Activated CD4-positive, alpha-beta T cell treated with anti-CD3 and anti-CD28 coated beads for 4 hours (primary cell): ENCODE measurements at regions not wholly inside any gene's neighbourhood (a gene's known extent, or its start where the extent isn't known, plus 50 kb on each side); places are given as distances from the start of the nearest gene placed in this dataset.
"Not testable (repeated sequence)": the region's sequence is repeated elsewhere in the genome, so short reads cannot be mapped to it uniquely, and the experiment has no call there.

Experiments
- DNase-seq, 2 donors: peaks; one replicate each; pipeline ENCODE4 v3.0.0-alpha.2; 2020

GRCh38 chr14:105765072-105765825 is 238.9 kb downstream of the TMEM121 start:
- not testable (repeated sequence) for DNase-seq

GRCh38 chr14:105765893-105766614 is 239.7 kb downstream of the TMEM121 start:
- no peak for DNase-seq

- no peak for DNase-seq
Measured at GRCh38 chr14:105767315-105767714, 240.9 kb downstream of the TMEM121 start.

GRCh38 chr14:105768039-105768438 is 241.7 kb downstream of the TMEM121 start:
- DNase-seq: not testable (repeated sequence)

GRCh38 chr14:105769061-105769730 is 242.8 kb downstream of the TMEM121 start:
- DNase-seq: not testable (repeated sequence)

DNA sequence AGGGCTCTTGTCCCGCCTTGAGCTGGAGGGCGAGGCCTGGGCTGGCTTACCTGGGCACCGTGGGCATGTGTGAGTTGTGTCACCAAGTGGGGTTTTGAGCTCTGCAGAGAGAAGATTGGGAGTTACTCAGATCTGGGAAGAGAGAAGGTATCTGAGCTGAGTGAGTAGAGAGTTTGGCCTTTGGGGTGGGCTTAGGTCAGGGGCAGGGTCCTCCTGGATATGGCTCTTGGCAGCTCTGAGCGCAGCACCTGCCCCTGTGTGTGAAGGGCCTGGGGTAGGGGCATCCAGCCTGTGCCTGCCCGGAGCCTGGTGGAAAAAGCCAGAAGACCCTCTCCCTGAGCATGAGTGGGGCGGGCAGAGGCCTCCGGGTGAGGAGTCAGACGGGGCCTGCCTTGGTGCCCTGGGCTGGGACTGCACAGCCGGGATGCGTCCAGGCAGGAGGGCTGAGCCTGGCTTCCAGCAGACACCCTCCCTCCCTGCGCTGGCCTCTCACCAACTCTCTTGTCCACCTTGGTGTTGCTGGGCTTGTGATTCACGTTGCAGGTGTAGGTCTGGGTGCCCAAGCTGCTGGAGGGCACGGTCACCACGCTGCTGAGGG is 244.3 kb downstream of the TMEM121 start:
- not testable (repeated sequence) for DNase-seq

GRCh38 chr14:105771261-105772226 is 245.2 kb downstream of the TMEM121 start:
- DNase-seq: not testable (repeated sequence)

- not testable (repeated sequence) for DNase-seq
Measured at GRCh38 chr14:105772710-105773250, 246.4 kb downstream of the TMEM121 start.

- no peak for DNase-seq
Measured at GRCh38 chr14:105773584-105773983, 247.2 kb downstream of the TMEM121 start.

DNA sequence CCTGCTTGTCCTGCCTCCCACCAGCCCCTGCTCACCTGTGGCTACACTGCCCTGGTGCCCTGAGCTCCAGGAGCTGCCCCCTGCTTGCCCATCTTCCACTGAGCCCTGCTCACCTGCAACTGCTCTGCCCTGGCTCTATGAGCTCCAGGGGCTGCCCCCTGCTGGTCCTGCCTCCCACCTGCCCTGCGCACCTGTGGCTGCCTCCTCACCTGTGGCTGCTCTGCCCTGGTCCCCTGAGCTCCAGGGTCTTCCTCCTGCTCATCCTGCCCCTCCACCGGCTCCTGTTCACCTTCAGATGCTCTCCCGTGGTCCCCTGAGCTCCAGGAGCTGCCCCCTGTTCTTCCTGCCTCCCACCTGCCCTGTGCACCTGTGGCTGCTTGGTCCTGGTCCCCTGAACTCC is 247.6 kb downstream of the TMEM121 start:
- DNase-seq: no peak

- DNase-seq: not testable (repeated sequence)
Measured at GRCh38 chr14:105774585-105775348, 248.4 kb downstream of the TMEM121 start.

DNA sequence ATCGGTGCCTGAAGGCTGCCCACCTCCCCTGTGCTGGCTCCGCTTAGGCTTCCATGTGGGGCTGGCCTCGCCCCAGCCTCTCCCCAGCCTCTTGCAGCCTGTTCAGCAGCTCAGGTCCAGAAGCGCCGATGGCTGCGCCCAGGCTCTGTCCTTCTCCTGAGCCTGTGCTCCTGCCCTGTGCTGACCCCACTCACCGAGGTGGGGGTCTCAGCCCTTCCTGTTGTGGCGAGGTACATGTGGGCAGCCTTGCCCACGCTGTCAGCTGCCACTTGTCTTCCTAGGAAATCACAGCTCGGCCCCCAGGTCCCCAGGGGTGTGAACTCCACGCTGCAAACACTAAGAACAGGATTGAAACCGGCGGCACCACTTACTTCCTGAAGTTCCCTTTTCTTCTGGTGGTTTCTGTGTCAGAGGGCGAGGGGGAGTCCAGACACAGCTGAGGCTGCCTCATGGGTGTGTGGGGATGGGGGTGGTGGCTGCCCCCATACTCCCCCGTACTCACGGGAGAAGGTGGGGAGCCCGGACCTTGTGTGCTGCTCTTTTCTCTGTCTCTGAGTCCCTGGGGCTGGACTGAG is 249.1 kb downstream of the TMEM121 start:
- not testable (repeated sequence) for DNase-seq

GRCh38 chr14:105776112-105776511 is 249.7 kb downstream of the TMEM121 start:
- not testable (repeated sequence) for DNase-seq

DNA sequence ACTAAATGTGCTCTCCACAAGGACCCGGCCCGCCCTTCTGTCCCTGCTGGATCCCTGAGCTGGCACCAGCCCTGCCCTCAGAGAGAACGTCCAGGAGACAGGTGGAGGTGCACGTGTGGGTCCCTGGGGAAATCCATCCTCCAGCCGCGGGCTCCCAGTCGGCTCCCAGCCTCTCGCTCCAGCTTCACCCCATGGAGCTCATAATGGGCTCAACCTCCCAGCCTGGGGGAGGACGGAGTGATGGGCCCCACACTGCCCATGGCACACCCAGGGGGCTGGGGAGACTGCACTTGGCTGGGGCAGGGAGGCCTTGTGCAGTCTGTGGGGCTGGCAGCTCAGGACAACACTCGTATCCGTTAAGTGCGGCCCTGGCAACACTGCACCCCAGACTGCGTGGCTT is 250.5 kb downstream of the TMEM121 start:
- no peak for DNase-seq

DNA sequence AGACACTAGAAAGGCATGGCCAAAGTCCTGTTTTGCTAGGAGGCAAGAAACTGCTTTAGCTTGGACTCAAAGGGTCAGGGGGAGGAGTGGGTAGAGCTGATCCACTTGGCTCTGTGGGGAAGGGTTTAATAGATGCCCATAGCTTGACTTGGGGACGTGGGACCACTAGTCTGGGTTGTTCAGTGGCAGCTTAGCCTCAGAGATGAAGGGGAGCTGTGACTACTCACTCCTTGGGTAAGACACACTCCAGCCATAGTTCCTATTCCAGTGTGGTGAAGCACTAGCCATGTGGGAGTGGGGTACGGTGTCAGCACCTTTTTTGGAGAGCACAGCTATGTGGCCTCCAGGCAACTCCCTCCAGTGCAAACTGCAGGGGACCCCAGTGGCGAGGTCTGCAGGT is 257.3 kb downstream of the TMEM121 start:
- DNase-seq: no peak

DNA sequence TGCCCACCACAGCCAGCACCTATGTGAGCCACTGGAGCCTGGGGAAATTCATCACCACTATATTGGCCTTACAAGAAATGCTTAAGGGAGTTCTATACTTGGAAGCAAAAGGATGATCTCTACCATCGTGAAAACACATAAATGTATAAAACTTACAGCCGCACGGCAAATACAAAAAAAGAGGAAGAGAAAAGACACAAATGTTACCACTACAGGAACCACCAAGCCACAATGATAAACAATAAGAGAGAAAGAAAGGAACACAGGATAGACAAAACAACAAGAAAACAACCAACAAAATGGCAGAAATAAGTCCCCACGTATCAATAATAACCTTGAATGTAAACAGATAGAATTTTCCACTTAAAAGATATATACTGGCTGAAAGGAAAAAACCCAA is 267.5 kb downstream of the TMEM121 start:
- no peak for DNase-seq

DNA sequence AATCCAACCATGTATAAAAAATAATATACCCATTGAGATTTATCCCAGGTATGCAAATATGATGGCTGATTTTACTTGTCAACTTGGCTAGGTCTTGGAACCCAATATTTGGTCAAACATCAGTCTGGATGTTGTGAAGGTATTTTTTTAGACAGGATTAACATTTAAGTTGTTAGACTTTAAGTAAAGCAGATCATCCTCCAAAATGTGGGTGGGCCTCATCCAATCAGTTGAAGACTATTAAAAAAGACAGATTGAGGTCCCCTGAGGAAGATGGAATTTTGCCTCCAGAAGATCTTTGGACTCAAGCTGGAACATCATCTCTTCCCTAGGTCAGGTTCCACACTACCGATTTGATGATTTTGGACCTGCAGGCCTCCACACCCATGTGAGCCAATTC is 271.2 kb downstream of the TMEM121 start:
- no peak for DNase-seq

- DNase-seq: no peak
Measured at GRCh38 chr14:105805701-105806100, 279.3 kb downstream of the TMEM121 start.

- no peak for DNase-seq
Measured at GRCh38 chr14:105806568-105806967, 280.2 kb downstream of the TMEM121 start.

- DNase-seq: no peak
Measured at GRCh38 chr14:105817971-105818711, 291.8 kb downstream of the TMEM121 start.
